ENCODE measurements at regions not wholly inside any gene's neighbourhood (a gene's known extent, or its start where the extent isn't known, plus 50 kb on each side); places are given as distances from the start of the nearest gene placed in this dataset.

GRCh38 chr9:109726119-109726518, 53.9 kb upstream of the PALM2AKAP2 start:
- CTCF ChIA-PET (ENCODE audit: partially characterized antibody) = interaction anchor here (1.0 to 1.5 kb wide), 4 partner anchors 14 to 162 kb away, joined by 3 to 6 read pairs (median 4); no protein-coding TSS in a partner anchor
- TF ChIP-seq SP4 (IDR thresholded peaks at IDR 0.05; ENCODE audit: low read length) (no peak), NANOG (IDR thresholded peaks at IDR 0.05; ENCODE audit: insufficient read depth, low read depth, low read length, poor library complexity, severe bottlenecking) (no peak), RNF2 (IDR thresholded peaks at IDR 0.05; ENCODE audit: borderline replicate concordance, low read depth, low read length, missing control alignments, poor library complexity, severe bottlenecking) (no peak), RFX5 (IDR thresholded peaks at IDR 0.05; ENCODE audit: borderline replicate concordance, low read depth, low read length) (no peak), TBP (IDR thresholded peaks at IDR 0.05; ENCODE audit: low read depth, low read length) (no peak), KDM1A (IDR thresholded peaks at IDR 0.05; ENCODE audit: borderline replicate concordance, low read length) (no peak), POU5F1 (IDR thresholded peaks at IDR 0.05; ENCODE audit: low read depth, low read length) (no peak), CBX8 (IDR thresholded peaks at IDR 0.05; ENCODE audit: borderline replicate concordance, low read depth, low read length) (no peak), RXRA (IDR thresholded peaks at IDR 0.05; ENCODE audit: insufficient read depth, low read depth, low read length) (no peak), YY1 (IDR thresholded peaks at IDR 0.05; ENCODE audit: low read depth, low read length) (no peak)
- TF ChIP-seq, protein P1, sequence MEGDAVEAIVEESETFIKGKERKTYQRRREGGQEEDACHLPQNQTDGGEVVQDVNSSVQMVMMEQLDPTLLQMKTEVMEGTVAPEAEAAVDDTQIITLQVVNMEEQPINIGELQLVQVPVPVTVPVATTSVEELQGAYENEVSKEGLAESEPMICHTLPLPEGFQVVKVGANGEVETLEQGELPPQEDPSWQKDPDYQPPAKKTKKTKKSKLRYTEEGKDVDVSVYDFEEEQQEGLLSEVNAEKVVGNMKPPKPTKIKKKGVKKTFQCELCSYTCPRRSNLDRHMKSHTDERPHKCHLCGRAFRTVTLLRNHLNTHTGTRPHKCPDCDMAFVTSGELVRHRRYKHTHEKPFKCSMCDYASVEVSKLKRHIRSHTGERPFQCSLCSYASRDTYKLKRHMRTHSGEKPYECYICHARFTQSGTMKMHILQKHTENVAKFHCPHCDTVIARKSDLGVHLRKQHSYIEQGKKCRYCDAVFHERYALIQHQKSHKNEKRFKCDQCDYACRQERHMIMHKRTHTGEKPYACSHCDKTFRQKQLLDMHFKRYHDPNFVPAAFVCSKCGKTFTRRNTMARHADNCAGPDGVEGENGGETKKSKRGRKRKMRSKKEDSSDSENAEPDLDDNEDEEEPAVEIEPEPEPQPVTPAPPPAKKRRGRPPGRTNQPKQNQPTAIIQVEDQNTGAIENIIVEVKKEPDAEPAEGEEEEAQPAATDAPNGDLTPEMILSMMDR (IDR thresholded peaks at IDR 0.05; ENCODE audit: control extremely low read depth in 1 of 3, insufficient read depth in 1 of 3, low read depth in 1 of 3, low read length in 3 of 3) = no peak

More at GRCh38 chr9:109726119-109726518, 53.9 kb upstream of the PALM2AKAP2 start:
- H3K79me2 ChIP-seq (ENCODE audit: control insufficient read depth in 1 of 2, insufficient read depth in 2 of 2, low read length in 2 of 2) = no peaks in the 10 kb centered on the region
- no peak overlapping the region for H3K18ac ChIP-seq (ENCODE audit: extremely low read depth, low read length)
- no peak overlapping the region for H2BK15ac ChIP-seq (ENCODE audit: low read length)
- no peak overlapping the region for H2BK5ac ChIP-seq (ENCODE audit: low read depth, low read length)
- POLR2A ChIA-PET (ENCODE audit: partially characterized antibody) = no interaction called here
- H3K4me2 ChIP-seq (ENCODE audit: insufficient read depth in 1 of 2, low read depth in 2 of 2, low read length in 2 of 2) = no peak overlapping the region
- no peaks in the 10 kb centered on the region for H3K27me3 ChIP-seq (replicated peaks in 1 of 4; ENCODE audit: control insufficient read depth in 3 of 4, extremely low read depth in 1 of 4, insufficient read depth in 3 of 4, low read length in 3 of 4)
- WGBS, 2 experiments (ENCODE audit: extremely low coverage in 1 of 2, insufficient coverage in 1 of 2, insufficient read length in 1 of 2, insufficient replicate concordance in 2 of 2, low coverage in 1 of 2, low lambda C conversion rate in 2 of 2, missing lambda C conversion rate in 1 of 2) = 90% methylated on average over 4 of the region's 4 CpGs; no CpG with 5 or more reads in 1 of the 2 experiments
- no peak overlapping the region for H3K4me3 ChIP-seq (ENCODE audit: extremely low read depth in 1 of 4, insufficient read depth in 2 of 4, low read depth in 3 of 4, low read length in 4 of 4)
- H3K4ac ChIP-seq (replicated peaks; ENCODE audit: insufficient read length, low read depth, low read length) = no peak overlapping the region
- H2BK120ac ChIP-seq (replicated peaks; ENCODE audit: low read depth, low read length) = no peak overlapping the region
- H4K91ac ChIP-seq (replicated peaks; ENCODE audit: insufficient read length, low read length) = no peak overlapping the region
- H4K8ac ChIP-seq (ENCODE audit: extremely low read depth, insufficient read depth, low read length) = no peak overlapping the region; the same call in 1 of the 2 replicates
- H2BK12ac ChIP-seq (ENCODE audit: low read depth, low read length) = no peak overlapping the region
- no peak overlapping the region for H3K56ac ChIP-seq (replicated peaks; ENCODE audit: insufficient read length, low read depth, low read length)
- no peak overlapping the region for H4K5ac ChIP-seq (ENCODE audit: insufficient read length, low read depth, low read length)
- no peak overlapping the region for H3K9ac ChIP-seq (replicated peaks in 1 of 4; ENCODE audit: extremely low read depth in 1 of 4, low read depth in 3 of 4, low read length in 3 of 4)
- DNase-seq (ENCODE audit: low read depth in 1 of 2, low spot score in 2 of 2) = no peak
- H3K36me3 ChIP-seq (ENCODE audit: control insufficient read depth in 2 of 4, insufficient read depth in 4 of 4, low read length in 3 of 4) = no peaks in the 10 kb centered on the region
- no peaks in the 10 kb centered on the region for H4K20me1 ChIP-seq (replicated peaks in 1 of 2; ENCODE audit: control insufficient read depth in 1 of 2, insufficient read depth in 2 of 2, low read length in 2 of 2)
- no peak overlapping the region for H3K27ac ChIP-seq (ENCODE audit: low read depth, low read length)
- H3K79me1 ChIP-seq (ENCODE audit: low read depth, low read length) = no peaks in the 10 kb centered on the region
- no peaks in the 10 kb centered on the region for H3K9me3 ChIP-seq (ENCODE audit: insufficient read depth in 2 of 2, low read depth in 1 of 2, low read length in 1 of 2)
- no peak overlapping the region for H2AK5ac ChIP-seq (ENCODE audit: low read depth, low read length)
- H3K23me2 ChIP-seq (ENCODE audit: low read depth, low read length) = no peaks in the 10 kb centered on the region
- H3K4me1 ChIP-seq (replicated peaks in 1 of 4; ENCODE audit: control insufficient read depth in 3 of 4, insufficient read depth in 4 of 4, low read length in 3 of 4) = peaks cover 0 to 2% (median 0%) of the 10 kb centered on the region in 4 experiments; a peak in 1 of 7 replicates
- H2BK20ac ChIP-seq (ENCODE audit: low read length) = no peak overlapping the region
- no peak for FAIRE-seq
- no peak overlapping the region for H3K14ac ChIP-seq (ENCODE audit: insufficient read length)
- H3K23ac ChIP-seq (ENCODE audit: insufficient read length) = no peak overlapping the region
- H2AFZ ChIP-seq (ENCODE audit: low read length) = no peak overlapping the region
